Panc1 (cell line): ENCODE measurements at regions not wholly inside any gene's neighbourhood (a gene's known extent, or its start where the extent isn't known, plus 50 kb on each side); places are given as distances from the start of the nearest gene placed in this dataset.

Experiments
- POLR2AphosphoS5 ChIP-seq: IDR thresholded peaks from 2 replicates; pipeline ENCODE4 v1.6.1; 2012; ENCODE audit warnings: mild to moderate bottlenecking, low read depth, low read length, moderate library complexity
- SIN3A ChIP-seq: IDR thresholded peaks from 2 replicates; pipeline ENCODE4 v1.6.1; 2012; ENCODE audit warnings: low read depth, mild to moderate bottlenecking, low read length, moderate library complexity, borderline replicate concordance; ENCODE audit not compliant: insufficient read depth
- TCF7L2 ChIP-seq: IDR thresholded peaks from 2 replicates; pipeline ENCODE4 v1.6.1; 2011; ENCODE audit warnings: mild to moderate bottlenecking, low read depth, low read length, inconsistent platforms
- TF ChIP-seq, protein P1 (sequence below): fragments of 450-650 bp; IDR thresholded peaks from 2 replicates; pipeline ENCODE4 v1.5.1; 2017; ENCODE audit warnings: mild to moderate bottlenecking
- TF ChIP-seq, protein P2 (sequence below), 2 experiments: IDR thresholded peaks; 2 replicates each; pipeline ENCODE4 v1.6.1; 2011 to 2012; ENCODE audit warnings: low read depth in 2 of 2, control low read depth in 1 of 2, low read length in 1 of 2, mild to moderate bottlenecking in 1 of 2, moderate library complexity in 1 of 2; ENCODE audit not compliant: insufficient read depth in 1 of 2

DNA sequence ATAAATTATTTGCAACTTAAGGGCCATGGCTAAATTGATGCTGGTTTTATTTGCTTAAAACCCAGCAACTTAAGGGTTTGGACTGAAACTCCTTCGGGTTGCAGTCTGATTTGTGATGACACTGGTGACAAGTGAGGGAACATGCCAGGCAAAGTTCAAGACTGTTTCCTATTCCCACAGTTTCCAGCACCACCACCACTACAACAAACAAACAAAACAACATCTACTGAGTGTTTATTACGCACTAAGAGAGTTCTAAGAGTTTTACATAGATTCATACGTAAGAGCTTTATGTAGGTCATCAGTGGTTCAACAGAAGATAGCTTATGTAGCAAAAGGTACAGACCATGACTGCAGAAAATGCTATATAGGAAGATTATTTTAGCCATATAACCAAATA is 1582.1 kb downstream of the BRINP3 start:
- TF ChIP-seq, protein P1, sequence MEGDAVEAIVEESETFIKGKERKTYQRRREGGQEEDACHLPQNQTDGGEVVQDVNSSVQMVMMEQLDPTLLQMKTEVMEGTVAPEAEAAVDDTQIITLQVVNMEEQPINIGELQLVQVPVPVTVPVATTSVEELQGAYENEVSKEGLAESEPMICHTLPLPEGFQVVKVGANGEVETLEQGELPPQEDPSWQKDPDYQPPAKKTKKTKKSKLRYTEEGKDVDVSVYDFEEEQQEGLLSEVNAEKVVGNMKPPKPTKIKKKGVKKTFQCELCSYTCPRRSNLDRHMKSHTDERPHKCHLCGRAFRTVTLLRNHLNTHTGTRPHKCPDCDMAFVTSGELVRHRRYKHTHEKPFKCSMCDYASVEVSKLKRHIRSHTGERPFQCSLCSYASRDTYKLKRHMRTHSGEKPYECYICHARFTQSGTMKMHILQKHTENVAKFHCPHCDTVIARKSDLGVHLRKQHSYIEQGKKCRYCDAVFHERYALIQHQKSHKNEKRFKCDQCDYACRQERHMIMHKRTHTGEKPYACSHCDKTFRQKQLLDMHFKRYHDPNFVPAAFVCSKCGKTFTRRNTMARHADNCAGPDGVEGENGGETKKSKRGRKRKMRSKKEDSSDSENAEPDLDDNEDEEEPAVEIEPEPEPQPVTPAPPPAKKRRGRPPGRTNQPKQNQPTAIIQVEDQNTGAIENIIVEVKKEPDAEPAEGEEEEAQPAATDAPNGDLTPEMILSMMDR, result no peak
- TF ChIP-seq, protein P2, sequence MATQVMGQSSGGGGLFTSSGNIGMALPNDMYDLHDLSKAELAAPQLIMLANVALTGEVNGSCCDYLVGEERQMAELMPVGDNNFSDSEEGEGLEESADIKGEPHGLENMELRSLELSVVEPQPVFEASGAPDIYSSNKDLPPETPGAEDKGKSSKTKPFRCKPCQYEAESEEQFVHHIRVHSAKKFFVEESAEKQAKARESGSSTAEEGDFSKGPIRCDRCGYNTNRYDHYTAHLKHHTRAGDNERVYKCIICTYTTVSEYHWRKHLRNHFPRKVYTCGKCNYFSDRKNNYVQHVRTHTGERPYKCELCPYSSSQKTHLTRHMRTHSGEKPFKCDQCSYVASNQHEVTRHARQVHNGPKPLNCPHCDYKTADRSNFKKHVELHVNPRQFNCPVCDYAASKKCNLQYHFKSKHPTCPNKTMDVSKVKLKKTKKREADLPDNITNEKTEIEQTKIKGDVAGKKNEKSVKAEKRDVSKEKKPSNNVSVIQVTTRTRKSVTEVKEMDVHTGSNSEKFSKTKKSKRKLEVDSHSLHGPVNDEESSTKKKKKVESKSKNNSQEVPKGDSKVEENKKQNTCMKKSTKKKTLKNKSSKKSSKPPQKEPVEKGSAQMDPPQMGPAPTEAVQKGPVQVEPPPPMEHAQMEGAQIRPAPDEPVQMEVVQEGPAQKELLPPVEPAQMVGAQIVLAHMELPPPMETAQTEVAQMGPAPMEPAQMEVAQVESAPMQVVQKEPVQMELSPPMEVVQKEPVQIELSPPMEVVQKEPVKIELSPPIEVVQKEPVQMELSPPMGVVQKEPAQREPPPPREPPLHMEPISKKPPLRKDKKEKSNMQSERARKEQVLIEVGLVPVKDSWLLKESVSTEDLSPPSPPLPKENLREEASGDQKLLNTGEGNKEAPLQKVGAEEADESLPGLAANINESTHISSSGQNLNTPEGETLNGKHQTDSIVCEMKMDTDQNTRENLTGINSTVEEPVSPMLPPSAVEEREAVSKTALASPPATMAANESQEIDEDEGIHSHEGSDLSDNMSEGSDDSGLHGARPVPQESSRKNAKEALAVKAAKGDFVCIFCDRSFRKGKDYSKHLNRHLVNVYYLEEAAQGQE (IDR thresholded peaks at IDR 0.05; ENCODE audit: insufficient read depth in 1 of 2, low read depth in 2 of 2, low read length in 1 of 2), result no peak
- TF ChIP-seq POLR2AphosphoS5 (no peak), TCF7L2 (no peak), SIN3A (no peak)
